Prostate gland (tissue), 2 donors: ENCODE measurements at regions not wholly inside any gene's neighbourhood (a gene's known extent, or its start where the extent isn't known, plus 50 kb on each side); places are given as distances from the start of the nearest gene placed in this dataset.

Experiments used
- DNase-seq: peaks from one replicate; pipeline ENCODE4 v3.0.0-alpha.2; 2019; ENCODE audit warnings: low spot score
- H3K27ac ChIP-seq, 2 donors: fragments of 200-600 bp; sonication (generic); 2 replicates each; pipeline ENCODE4 v1.5.1; 2017 to 2019
- H3K27me3 ChIP-seq: fragments of 200-600 bp; sonication (generic); replicated peaks from 2 replicates; pipeline ENCODE4 v1.5.1; 2019; ENCODE audit not compliant: insufficient read depth
- H3K36me3 ChIP-seq, 2 donors: fragments of 200-600 bp; sonication (generic); 1 replicate in 1 of 2; 2 replicates in 1 of 2; pipeline versions ENCODE4 v1.5.1 to v1.8.1; 2017 to 2019
- H3K4me1 ChIP-seq: fragments of 200-600 bp; sonication (generic); replicated peaks from 2 replicates; pipeline ENCODE4 v1.5.1; 2019
- H3K4me3 ChIP-seq, 2 donors: fragments of 200-600 bp; sonication (generic); 2 replicates each; pipeline ENCODE4 v1.5.1; 2017 to 2019
- H3K9me3 ChIP-seq: fragments of 200-600 bp; sonication (generic); 2 replicates; pipeline ENCODE4 v1.5.1; 2017
- POLR2A ChIP-seq: fragments of 450-650 bp; IDR thresholded peaks from one replicate; pipeline ENCODE4 v1.6.1; 2016; ENCODE audit warnings: antibody characterized with exemption, mild to moderate bottlenecking
- POLR2AphosphoS5 ChIP-seq: sonication (generic); formaldehyde crosslinking; IDR thresholded peaks from one replicate; pipeline ENCODE4 v1.6.1; 2017; ENCODE audit warnings: antibody characterized with exemption
- WGBS: methylation state at CpG from one replicate; pipeline ENCODE4 v1.1.5; 2018; 5-methylcytosine and 5-hydroxymethylcytosine counted together
- intact Hi-C: fragments of 100-400 bp; cut with DNase I; formaldehyde crosslinking; loops from one replicate; pipeline ENCODE4 v1.14.2; 2022
- TF ChIP-seq, protein P1 (sequence below), 4 experiments: fragments of 200-600 bp in 2 of 4; fragments of 450-650 bp in 2 of 4; sonication (generic) in 2 of 4; IDR thresholded peaks; 1 replicate in 3 of 4; 2 replicates in 1 of 4; pipeline ENCODE4 v1.5.1; 2016 to 2019; ENCODE audit warnings: antibody characterized with exemption in 4 of 4, mild to moderate bottlenecking in 2 of 4, moderate library complexity in 2 of 4

DNA sequence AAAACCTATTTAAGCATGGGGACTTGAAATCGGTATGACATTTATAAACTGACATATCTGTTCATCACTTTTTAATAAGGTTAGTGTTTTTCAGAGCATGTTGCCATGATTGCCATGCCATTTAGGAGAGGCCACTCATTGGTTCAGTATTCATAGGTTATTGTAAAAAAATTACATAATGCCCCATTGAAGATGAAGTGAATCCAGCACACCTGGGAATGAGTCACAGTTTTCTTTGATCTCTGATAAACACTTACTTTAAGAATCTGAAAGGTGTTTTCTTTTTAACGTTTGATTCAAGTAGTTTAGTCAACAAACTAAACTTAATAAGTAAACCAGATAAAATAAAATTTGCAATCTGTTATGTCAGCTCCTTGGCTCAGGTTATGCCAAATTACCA, 278.3 kb downstream of the ARL4A start:
- intact Hi-C loops = no loop called here
- TF ChIP-seq, protein P1, sequence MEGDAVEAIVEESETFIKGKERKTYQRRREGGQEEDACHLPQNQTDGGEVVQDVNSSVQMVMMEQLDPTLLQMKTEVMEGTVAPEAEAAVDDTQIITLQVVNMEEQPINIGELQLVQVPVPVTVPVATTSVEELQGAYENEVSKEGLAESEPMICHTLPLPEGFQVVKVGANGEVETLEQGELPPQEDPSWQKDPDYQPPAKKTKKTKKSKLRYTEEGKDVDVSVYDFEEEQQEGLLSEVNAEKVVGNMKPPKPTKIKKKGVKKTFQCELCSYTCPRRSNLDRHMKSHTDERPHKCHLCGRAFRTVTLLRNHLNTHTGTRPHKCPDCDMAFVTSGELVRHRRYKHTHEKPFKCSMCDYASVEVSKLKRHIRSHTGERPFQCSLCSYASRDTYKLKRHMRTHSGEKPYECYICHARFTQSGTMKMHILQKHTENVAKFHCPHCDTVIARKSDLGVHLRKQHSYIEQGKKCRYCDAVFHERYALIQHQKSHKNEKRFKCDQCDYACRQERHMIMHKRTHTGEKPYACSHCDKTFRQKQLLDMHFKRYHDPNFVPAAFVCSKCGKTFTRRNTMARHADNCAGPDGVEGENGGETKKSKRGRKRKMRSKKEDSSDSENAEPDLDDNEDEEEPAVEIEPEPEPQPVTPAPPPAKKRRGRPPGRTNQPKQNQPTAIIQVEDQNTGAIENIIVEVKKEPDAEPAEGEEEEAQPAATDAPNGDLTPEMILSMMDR (IDR thresholded peaks at IDR 0.05) = no peak
- TF ChIP-seq POLR2AphosphoS5 (no peak), POLR2A (no peak)
- DNase-seq = no peak
- no peaks in the 10 kb centered on the region for H3K9me3 ChIP-seq
- no peaks in the 10 kb centered on the region for H3K36me3 ChIP-seq
- 33% methylated on average over 2 of the region's 2 CpGs for WGBS
- no peak overlapping the region for H3K27ac ChIP-seq
- H3K4me3 ChIP-seq = no peak overlapping the region
- H3K4me1 ChIP-seq = no peaks in the 10 kb centered on the region
- no peaks in the 10 kb centered on the region for H3K27me3 ChIP-seq

DNA sequence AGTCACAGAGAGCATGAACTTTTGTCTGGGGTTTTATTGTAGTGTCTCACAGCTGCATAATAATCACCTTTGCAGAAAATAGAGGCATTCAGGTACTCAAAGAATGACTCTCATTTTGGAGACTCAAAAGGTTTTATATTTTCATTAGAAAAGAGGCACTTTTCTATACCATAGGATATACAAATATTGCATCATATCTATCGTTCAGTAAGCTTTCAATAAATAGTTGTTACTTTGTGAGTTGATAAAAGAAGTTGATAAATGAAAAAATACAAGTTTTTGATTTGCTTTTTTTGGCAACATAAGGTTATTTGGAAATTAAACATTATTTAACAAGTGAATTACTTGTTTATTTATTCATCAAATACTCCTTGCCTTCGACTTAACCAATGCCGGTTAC, 279.9 kb downstream of the ARL4A start:
- Histone ChIP-seq H3K27ac (no peak overlapping the region), H3K27me3 (no peaks in the 10 kb centered on the region), H3K4me1 (no peaks in the 10 kb centered on the region), H3K36me3 (no peaks in the 10 kb centered on the region), H3K4me3 (no peak overlapping the region), H3K9me3 (no peaks in the 10 kb centered on the region)
- intact Hi-C loops = no loop called here
- 56% methylated on average over 3 of the region's 3 CpGs for WGBS
- TF ChIP-seq POLR2A = no peak
- TF ChIP-seq POLR2AphosphoS5 = no peak
- TF ChIP-seq, protein P1 (IDR thresholded peaks at IDR 0.05) = no peak
- no peak for DNase-seq

DNA sequence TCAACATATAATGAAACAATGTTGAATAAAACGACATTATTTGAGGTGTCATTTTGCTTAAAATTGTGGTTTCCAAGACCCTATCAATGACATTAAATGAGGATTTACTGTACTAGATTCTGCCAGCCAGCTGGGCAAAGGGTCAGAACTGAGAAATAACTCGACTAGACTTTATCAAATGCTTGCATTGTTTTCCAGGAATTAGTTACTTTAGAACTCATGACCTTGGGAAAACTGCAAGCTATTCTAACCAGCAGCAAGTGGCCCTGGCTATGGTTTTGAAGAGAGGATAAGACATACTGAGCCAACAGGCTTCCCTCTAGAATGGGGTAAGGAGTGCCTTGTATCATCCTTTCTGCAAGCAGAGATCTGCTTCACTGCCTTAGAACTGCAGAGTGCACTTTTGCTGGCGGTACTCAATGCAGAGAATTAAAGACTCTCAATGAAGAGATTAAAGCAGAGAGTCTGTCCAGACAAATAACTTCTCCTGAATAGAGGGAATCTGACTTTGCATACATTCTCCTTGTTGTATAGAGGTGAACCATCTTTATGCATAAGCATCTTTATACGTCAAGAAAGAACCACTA, 281.5 kb downstream of the ARL4A start:
- no peaks in the 10 kb centered on the region for H3K27me3 ChIP-seq
- DNase-seq = no peak

DNA sequence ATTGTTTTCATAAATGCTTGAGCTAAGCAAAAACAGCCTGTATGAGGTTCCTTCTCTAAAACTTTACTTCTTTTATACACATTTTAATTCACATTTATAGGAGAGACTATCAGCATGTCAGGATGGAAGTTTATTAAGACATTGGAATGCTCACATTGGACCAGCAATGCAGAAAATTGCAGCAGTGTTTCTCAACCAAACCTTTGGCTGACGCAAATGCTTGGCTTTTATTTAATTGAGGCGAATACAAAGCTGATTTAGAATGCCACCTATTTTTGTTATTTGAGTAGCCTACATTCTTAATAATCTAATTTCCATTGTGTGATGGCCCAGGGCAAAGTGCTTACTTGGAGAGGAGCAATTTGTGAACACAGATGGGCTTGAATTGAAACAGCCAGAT, 283.2 kb downstream of the ARL4A start:
- Histone ChIP-seq H3K36me3 (no peaks in the 10 kb centered on the region), H3K4me3 (no peak overlapping the region), H3K27me3 (no peaks in the 10 kb centered on the region), H3K27ac (no peak overlapping the region), H3K9me3 (no peaks in the 10 kb centered on the region), H3K4me1 (no peaks in the 10 kb centered on the region)
- 73% methylated on average over 2 of the region's 2 CpGs for whole genome bisulfite sequencing
- TF ChIP-seq, protein P1 (IDR thresholded peaks at IDR 0.05) = no peak
- TF ChIP-seq POLR2A (no peak), POLR2AphosphoS5 (no peak)
- intact Hi-C loops = no loop called here
- no peak for DNase-seq

More for the DNA sequence above, 281.5 kb downstream of the ARL4A start:
- H3K4me1 ChIP-seq = no peaks in the 10 kb centered on the region
- H3K36me3 ChIP-seq = no peaks in the 10 kb centered on the region
- intact Hi-C loops = no loop called here
- no peak for TF ChIP-seq POLR2A
- no peak for TF ChIP-seq POLR2AphosphoS5
- TF ChIP-seq, protein P1 (IDR thresholded peaks at IDR 0.05) = no peak
- WGBS = 92% methylated on average over 4 of the region's 4 CpGs
- no peak overlapping the region for H3K27ac ChIP-seq
- H3K4me3 ChIP-seq = no peak overlapping the region
- H3K9me3 ChIP-seq = no peaks in the 10 kb centered on the region

DNA sequence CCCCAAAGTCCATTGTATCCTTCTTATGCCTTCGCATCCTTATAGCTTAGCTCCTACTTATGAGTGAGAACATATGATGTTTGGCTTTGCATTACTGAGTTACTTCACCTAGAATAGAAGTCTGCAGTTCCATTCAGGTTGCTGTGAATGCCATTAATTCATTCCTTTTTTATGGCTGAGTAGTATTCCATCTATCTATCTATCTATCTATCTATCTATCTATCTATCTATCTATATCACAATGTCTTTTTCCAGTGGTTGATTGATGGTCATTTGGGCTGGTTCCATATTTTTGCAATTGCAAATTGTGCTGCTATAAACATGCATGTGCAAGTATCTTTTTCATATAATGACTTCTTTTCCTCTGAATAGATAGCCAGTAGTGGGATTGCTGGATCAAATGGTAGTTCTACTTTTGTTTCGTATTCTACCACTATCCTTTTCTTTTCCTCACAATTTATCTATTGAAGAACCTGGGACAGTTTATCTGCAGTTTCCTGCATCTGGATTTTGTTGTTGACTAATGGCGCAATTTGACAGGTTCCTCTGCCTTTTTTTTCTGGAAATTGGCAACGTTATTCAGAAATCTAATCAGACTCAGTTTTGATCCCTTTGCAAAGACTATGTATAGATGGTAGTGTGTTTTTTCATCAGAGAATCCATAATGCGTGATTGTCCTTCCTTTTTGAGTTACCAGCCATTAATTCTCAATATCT, 287.2 kb downstream of the ARL4A start:
- no peaks in the 10 kb centered on the region for H3K27me3 ChIP-seq

More for the DNA sequence above, 287.2 kb downstream of the ARL4A start:
- no peak for DNase-seq
- Histone ChIP-seq H3K27ac (no peak overlapping the region), H3K4me1 (no peaks in the 10 kb centered on the region), H3K9me3 (no peaks in the 10 kb centered on the region), H3K4me3 (no peak overlapping the region), H3K36me3 (no peaks in the 10 kb centered on the region)
- intact Hi-C loops = no loop called here
- 91% methylated on average over 5 of the region's 5 CpGs for WGBS
- TF ChIP-seq POLR2AphosphoS5 (no peak), POLR2A (no peak)
- TF ChIP-seq, protein P1 (IDR thresholded peaks at IDR 0.05) = no peak
